AG09309 (cell line): ENCODE measurements at regions not wholly inside any gene's neighbourhood (a gene's known extent, or its start where the extent isn't known, plus 50 kb on each side); places are given as distances from the start of the nearest gene placed in this dataset.

Experiments used
- DNase-seq: peaks from one replicate; pipeline ENCODE4 v3.0.0-alpha.2; 2010; ENCODE audit warnings: low read depth
- H3K4me3 ChIP-seq: 2 replicates; pipeline ENCODE4 v1.5.1; 2011; ENCODE audit warnings: mild to moderate bottlenecking, low read depth, low read length, moderate library complexity; ENCODE audit not compliant: control insufficient read depth
- TF ChIP-seq, protein P1 (sequence below): IDR thresholded peaks from 2 replicates; pipeline ENCODE4 v1.5.1; 2011; ENCODE audit warnings: mild to moderate bottlenecking, low read depth, low read length, inconsistent platforms; ENCODE audit not compliant: insufficient read depth, control insufficient read depth; ENCODE audit errors: missing control alignments

DNA sequence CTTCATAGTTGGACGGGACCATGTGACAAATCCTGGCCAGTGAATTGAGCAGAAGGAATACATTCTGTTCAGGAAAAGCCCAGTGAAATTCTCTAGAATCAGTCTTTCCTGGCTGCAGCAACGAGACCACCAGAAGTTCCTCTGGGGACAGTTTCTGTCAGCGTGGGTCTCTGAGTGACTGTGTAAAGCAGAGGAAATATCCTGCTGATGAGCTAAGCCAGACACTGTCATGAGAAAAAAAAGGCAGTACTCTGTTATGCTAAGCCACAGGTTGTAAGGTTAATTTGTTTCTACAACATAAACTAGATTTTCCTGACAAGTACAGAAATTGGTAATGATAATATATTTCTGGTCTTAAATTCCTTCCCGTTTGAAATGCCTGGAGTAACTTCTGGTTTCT is 664.4 kb downstream of the LMO4 start:
- TF ChIP-seq, protein P1, sequence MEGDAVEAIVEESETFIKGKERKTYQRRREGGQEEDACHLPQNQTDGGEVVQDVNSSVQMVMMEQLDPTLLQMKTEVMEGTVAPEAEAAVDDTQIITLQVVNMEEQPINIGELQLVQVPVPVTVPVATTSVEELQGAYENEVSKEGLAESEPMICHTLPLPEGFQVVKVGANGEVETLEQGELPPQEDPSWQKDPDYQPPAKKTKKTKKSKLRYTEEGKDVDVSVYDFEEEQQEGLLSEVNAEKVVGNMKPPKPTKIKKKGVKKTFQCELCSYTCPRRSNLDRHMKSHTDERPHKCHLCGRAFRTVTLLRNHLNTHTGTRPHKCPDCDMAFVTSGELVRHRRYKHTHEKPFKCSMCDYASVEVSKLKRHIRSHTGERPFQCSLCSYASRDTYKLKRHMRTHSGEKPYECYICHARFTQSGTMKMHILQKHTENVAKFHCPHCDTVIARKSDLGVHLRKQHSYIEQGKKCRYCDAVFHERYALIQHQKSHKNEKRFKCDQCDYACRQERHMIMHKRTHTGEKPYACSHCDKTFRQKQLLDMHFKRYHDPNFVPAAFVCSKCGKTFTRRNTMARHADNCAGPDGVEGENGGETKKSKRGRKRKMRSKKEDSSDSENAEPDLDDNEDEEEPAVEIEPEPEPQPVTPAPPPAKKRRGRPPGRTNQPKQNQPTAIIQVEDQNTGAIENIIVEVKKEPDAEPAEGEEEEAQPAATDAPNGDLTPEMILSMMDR: no peak
- DNase-seq: no peak
- no peak overlapping the region for H3K4me3 ChIP-seq

DNA sequence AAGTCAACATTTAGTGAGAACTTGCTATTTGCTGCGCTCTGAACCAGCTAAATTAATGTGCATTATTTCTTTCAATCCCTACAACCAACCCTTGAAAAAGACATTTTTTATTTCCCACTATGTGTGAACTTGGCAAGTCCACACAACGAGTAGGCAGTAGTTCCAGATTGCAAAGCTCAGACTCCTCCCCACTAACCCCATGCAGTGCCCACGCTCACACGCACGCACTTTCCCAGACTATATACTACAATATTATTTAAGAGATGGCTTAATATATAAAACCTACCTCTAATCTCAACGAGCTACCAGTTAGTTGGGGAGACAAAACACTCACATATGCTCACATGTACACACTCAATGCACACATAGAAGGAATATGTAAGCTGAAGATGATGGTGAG is 671.2 kb downstream of the LMO4 start:
- H3K4me3 ChIP-seq: no peak overlapping the region
- no peak for DNase-seq
- TF ChIP-seq, protein P1: no peak

DNA sequence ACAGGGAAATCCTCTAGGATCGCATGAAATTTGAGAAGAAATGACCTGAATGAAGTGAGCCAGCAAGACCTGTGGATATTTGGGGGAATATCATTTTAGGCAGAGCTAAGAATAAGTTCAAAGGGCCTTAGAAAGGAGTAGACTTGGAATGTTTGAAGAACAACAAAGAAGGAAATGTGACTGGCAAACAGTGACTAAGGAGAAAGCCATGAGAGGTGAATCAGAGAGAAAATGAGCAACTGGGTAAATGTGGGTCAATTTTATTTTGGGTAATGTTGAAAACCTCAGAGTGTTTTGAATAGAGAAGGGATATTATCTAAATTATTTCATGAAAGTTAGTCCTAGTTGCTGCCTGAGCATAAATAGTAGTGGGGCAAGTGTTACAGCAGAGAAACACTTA is 672.8 kb downstream of the LMO4 start:
- no peak overlapping the region for H3K4me3 ChIP-seq
- TF ChIP-seq, protein P1: no peak
- DNase-seq: no peak

DNA sequence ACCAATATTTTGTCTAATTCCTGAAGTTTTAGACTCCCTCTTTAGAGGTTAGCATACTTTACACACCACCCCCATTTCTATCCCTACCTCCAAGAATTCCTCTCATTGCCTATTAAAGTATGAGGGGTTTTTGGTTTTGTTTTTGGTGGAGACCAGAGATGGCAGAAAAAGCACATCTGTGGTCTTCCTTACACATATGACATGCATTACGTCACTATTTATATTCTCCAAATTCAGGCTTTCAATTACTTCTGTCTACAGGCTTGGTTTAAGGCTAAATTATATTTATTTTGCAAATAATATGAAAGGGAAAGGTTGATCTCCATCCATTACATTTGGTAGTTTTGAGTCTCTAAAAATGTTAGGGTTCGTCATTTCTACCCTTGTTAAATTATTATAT is 674.6 kb downstream of the LMO4 start:
- no peak overlapping the region for H3K4me3 ChIP-seq
- TF ChIP-seq, protein P1: no peak
- no peak for DNase-seq

DNA sequence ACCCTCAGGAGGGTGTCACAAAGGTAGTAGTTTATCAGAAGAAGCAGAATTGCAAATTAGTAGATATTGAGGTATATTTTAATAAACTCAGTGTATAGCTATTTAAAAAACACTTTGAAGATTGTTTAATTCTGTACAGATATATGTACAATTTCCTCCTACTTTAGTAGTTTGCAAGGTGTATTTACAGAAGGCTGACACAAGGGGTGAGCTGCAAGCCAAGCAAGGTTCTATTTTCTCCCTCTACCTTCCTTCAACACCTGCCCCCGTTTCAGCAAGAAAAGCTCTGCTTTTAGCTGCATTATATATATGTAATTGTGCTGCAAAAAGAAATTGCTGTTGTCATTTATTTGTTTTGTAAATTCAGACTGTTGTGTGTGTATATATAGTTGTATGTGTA is 674.2 kb upstream of the PKN2 start:
- TF ChIP-seq, protein P1: no peak
- DNase-seq: no peak

DNA sequence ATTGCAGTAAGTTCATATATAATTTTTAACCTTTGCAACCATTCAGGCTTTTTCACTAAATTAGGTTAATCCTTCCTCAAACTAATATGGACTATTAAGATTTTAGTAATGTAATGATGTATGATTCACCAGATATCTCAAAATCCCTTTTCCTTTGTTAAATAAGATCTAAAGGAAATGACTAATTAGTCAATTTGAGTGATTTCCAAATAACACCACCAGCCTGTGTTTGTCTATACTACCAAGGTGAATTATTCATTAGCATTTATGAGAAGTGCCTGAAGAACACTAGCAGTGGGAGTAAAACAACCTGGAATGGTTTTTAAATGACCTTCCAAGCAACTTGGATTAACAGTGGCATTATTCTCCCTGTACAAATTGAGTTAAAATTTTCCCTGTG is 670.6 kb upstream of the PKN2 start:
- no peak overlapping the region for H3K4me3 ChIP-seq
- no peak for DNase-seq
- TF ChIP-seq, protein P1: no peak

More for the DNA sequence above, 674.2 kb upstream of the PKN2 start:
- no peak overlapping the region for H3K4me3 ChIP-seq

DNA sequence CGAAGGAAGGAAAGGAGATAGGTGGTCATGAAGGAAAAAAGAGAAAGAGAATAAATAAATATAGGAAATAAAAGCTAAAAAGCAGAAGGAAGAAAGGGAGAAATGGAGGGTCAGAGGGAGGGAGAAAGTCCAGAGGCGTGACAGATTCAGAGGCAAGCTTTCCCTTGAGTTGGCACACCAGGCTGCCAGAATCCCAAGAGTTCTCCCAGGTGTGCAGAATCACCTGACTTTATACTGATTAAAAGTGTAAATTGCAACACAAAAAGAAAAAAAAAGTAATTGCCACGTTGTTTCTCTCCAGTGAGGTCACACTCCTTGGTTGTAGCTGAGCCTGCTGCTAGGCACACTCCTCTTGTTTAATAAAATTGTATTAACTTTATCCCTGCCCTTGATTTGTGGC is 669.9 kb upstream of the PKN2 start:
- TF ChIP-seq, protein P1: no peak
- H3K4me3 ChIP-seq: no peak overlapping the region
- DNase-seq: no peak
